Posterior vena cava (tissue), 2 donors: ENCODE measurements at regions not wholly inside any gene's neighbourhood (a gene's known extent, or its start where the extent isn't known, plus 50 kb on each side); places are given as distances from the start of the nearest gene placed in this dataset.

Experiments used
- DNase-seq: peaks from one replicate; pipeline ENCODE4 v3.0.0-alpha.2; 2020; ENCODE audit warnings: low spot score
- intact Hi-C, 2 donors: fragments of 100-400 bp; cut with DNase I; formaldehyde crosslinking; loops; one replicate each; pipeline versions ENCODE4 v1.14.1 to v1.14.2; 2022 to 2023
- donor health status: DM: yes; HTN: yes; CAD: no.
- donor health status: DM: yes; HTN: yes; CAD: no.

DNA sequence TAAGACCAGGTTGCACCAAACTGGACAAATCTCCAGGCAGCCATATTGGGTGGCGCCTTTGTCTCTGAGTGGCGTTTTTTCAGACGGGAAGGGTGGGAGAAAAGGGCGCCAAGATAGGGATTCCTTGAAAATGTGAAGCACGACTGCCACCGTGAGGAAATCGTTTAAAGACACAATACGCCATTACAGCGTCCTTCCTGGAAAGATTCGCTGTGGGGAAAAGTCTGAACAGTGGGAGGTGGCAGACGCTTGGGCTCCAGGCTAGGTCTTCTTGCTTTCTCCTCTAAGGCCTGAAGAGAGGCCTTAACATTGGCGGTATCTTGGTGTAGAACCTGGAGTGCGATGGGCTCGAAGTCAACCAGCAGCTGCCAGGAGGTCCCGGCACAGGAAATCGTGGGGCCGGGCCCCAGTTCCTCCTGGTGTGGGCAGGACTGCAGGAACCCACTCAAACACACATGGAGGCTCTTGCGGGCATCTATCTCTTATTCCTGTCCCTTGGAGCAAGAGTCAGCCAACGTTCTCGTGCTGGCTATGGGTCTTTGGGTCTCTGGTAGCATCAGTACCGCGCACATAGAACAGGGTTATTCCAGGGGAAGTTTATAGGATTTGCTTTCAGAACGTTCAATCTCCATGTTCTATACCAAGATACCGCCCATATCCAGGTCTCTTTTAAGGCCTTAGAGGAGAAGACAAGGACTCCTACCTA is 208.8 kb downstream of the OR13H1 start:
- DNase-seq, result peak; percentile 86
- intact Hi-C loops, result no loop called here

DNA sequence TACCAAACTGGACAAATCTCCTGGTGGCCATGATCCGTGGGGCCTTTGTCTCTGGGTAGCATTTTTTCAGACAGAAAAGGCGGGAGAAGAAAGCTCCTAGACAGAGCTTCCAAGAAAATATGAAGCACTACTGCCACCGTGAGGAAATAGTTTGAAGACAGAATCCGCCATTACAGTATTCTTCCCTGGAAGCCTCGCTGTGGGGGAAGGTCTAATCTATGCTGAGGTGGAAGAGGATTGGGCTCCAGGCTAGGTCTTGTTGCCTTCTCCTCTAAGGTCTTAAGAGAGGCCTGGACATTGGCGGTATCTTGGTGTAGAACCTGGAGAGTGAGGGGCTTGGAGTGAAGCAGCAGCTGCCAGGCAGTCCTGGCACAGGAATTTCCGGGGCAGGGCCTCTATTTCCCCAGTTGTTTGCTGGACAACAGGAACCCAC is 218.9 kb downstream of the OR13H1 start:
- DNase-seq, result no peak
- intact Hi-C loops, result loop anchor here in 1 of 2 donors (10.0 kb wide), 1 partner anchor 52 kb away; no protein-coding TSS in a partner anchor

DNA sequence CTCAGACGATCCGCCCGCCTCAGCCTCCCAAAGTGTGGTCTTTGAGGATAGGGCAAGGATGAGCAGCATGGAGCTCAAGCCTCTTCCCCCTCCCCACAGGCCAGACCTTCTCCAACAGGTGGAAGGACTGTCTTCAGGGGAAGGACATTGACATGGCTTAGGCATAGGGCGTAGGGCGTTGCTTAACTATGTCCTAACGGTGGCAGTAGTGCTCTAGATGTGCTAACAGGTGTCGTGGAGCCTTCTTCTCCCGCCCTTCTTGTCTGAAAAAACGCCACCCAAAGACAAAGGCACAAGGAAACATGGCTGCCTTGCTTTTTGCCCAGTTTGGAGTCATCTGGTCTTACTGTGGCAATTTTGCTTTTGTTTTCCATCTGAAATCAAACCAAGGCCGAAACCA is 219.8 kb downstream of the OR13H1 start:
- DNase-seq, result peak; percentile 89
- intact Hi-C loops, result loop anchor here in 1 of 2 donors (10.0 kb wide), 1 partner anchor 51 kb away; no protein-coding TSS in a partner anchor

DNA sequence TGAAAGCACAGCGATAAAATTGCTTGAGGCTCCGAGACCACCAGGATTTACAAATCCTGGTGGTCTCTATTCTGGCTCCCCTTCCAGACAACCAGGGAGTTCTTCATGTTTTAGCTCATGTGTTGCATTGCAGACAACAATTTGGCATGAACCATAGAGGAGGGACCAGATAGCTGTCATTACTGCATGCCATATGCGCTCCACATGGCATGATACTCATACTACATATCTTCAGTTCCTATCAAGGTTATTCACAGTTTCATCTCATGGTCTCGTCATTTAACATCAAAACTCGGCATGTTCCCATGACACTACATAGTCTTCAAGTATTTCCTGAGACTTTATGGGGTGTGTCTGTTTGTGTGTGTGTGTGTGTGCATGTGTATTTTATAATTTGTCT is 220.3 kb downstream of the OR13H1 start:
- intact Hi-C loops, result loop anchor here in 1 of 2 donors (10.0 kb wide), 1 partner anchor 51 kb away; no protein-coding TSS in a partner anchor
- no peak for DNase-seq

DNA sequence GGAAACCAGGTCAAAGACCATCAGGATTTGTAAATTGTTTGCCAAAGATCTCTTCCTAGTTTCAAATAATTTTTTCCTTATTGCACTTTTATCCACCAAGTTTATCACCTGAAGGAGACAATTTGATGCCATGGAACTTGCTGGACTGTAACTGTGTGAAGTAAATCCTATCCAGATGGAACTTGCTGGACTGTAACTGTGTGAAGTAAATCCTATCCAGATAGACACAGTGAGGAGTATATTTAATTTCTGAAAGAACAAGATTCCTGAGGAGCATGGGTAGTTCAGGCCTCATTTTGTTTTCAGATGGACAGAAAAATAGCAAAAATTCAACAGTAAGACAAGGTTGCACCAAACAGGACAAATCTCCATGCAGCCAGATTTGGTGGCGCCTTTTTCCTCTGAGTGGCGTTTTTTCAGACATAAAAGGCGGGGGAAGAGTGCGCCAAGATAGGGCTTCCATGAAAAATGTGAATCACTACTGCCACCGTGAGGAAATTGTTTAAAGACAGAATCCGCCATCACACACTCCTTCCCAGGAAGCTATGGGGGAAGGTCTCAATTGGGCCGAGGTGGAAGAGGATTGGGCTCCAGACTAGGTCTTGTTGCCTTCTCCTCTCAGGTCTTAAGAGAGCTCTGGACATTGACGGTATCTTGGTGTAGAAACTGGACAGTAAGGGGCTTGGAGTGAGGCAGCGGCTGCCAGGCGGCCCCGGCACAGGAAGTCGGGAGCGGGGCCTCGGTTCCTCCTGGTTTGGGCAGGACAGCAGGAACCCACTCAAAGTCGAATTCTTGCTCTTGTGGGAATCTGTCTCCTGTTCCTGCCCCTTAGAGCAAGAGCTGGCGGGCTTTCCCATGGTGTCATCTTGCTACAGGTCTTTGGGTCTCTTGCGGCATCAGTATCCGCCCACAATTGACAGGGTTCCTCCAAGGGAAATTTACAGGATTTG is 234.7 kb downstream of the OR13H1 start:
- intact Hi-C loops, result no loop called here

DNA sequence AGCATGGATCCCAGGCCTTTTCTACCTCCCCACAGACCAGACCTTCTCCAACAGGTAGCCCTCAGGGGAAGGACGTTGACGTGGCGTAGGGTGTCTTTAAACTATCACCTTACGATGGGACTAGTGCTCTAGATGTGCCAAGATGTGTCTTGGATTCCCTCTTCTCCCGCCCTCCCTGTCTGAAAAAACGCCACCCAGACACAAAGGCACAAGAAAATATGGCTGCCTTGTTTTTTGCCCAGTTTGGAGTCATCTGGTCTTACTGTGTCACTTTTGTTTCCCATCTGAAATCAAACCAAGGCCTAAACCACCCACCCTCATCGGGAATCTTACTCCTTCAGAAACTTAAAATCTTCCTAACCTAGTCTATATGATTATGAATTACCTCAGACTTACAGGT is 235.4 kb downstream of the OR13H1 start:
- no peak for DNase-seq
- intact Hi-C loops, result no loop called here

More for the DNA sequence above, 234.7 kb downstream of the OR13H1 start:
- no peak for DNase-seq

DNA sequence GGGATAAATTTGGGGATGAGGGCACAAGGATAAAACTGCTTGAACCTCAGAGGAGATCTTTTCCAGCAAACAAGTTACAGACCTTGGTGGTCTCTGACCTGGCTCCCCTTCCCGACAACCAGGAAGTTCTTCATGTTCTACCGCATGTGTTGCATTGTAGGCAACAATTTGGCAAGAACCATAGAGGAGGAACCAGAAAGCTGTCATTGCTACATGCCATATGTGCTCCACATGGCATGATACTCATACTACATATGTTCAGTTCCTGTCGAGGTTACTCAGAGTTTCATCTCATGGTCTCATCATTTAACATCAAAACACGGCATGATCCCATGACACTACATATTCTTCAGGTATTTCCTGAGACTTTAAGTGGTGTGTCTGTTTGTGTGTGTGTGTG is 235.9 kb downstream of the OR13H1 start:
- DNase-seq, result no peak
- intact Hi-C loops, result loop anchor here in 1 of 2 donors (10.0 kb wide), 1 partner anchor 55 kb away; no protein-coding TSS in a partner anchor

DNA sequence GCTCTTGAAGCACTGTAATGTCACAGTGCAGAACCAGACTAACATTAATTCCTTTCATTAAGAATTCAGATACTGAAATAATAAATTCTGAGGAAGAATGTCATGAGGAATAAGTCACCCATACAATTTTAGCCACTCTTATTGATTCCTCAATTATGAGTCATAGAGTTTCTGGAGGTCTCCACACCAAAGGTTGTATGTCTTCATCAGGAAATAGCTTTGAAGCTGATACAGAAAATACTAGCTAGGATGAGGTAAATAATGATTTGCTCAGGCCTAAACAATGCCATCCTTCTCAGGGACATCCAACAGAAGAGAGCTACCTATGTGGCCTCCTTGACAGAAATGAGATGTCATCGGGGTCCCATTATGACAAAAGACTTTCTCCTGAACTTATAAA is 238.8 kb downstream of the OR13H1 start:
- intact Hi-C loops, result loop anchor here in 1 of 2 donors (10.0 kb wide), 1 partner anchor 58 kb away; no protein-coding TSS in a partner anchor
- no peak for DNase-seq

DNA sequence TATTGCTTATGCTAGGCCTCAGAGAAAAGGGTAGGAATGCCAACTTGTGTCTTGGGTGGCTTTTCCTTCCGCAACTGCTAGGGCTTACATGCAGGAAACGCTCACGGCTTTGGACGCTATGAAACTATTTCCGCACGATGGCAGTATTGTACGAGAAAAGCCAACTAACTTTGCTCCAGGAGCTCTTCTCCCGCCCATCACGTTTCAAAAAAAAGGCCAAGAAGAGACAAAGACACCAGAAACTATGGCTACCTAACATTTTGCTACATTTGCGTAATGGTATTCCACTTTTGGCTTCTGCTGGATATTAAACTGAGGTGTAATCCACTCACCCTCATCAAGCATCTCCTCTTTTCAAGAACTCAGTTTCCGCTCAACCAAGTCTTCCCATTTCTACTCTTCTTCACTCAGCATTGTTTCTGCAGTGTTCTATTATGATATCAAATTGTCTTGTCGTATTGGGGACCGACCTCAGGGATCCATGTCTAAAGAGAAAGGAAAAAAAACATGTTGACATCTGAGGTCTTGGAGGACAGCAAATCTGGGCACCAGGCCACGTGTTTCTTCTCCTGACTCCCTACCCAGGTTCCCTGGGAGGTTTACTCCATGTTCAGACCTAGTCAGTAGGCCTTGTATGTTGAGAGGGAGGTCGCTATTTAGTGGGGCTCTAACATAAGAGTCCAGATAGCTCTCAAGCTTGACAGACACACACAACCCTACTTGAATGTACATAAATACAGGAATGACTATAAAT is 239.4 kb upstream of the STK26 start:
- intact Hi-C loops, result loop anchor here in 1 of 2 donors (10.0 kb wide), 1 partner anchor 59 kb away; no protein-coding TSS in a partner anchor
- DNase-seq, result no peak

DNA sequence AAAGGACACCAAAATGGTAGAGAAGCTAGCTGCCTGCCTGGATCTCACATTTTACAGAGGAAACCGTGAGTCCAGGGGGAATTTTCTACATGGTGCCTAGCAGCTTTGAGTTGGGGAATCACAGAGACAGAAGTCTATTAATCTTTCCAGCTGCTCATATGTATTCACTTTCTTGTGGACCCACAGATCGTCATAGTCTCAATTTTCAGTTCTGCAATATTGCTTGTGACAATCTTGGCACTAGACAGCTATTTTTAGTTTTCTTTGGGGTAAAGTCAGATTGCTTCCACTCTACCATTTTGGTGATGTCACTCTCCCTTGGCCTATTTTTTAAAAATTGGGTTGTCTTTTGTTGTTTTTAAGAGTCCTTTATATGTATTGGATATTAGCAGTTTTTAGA is 233.4 kb upstream of the STK26 start:
- no peak for DNase-seq
- intact Hi-C loops, result loop anchor here in 1 of 2 donors (10.0 kb wide), 1 partner anchor 65 kb away; no protein-coding TSS in a partner anchor

DNA sequence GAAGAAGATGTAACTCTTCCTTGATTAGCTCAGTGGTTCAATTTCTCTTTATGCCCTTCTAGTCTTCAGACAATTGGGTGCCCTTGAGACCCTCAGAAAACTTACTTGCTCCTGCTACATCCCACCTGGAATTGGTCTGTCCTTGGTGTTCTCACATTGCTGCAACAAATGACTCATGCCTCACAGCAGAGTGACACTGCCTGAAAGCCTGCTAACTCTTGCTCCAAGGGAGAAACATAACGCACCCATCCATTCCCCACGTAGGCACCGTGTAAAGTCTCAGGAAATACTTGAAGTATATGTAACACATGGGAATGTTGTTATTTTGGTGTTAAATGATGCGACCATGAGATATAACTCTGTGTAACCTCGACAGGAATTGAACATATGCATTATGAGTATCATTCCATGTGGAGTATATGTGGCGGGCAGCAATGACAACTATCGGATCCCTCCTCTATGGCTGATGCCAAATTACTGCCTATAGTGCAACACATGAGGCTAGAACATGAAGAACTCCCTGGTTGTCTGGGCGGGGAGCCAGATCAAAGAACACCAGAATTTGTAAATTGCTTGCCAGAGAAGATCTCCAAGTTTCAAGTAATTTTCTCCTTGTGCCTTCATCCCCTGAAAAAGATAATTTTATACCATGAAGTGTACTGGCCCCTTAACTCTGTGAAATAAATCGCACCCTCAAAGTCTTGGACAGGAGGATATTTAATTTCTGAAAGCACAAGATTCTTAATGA is 231.3 kb upstream of the STK26 start:
- DNase-seq, result no peak
- intact Hi-C loops, result no loop called here

DNA sequence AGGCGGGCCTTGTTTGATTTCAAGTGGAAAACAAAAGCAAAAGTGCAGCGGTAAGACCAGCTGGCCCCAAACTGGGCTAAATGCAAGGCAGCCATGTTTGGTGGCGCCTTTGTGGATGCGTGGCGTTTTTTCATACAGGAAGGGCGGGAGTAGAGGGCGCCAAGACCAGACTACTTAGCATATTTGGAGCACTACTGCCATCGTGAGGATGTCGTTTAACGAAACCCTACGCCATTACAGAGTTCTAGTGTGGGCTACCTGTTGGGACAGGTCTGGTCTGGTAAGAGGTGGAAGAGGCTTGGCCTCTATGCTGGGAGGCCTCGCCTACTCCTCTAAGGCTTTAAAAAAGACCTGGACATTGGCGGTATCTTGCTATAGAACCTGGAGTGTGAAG is 230.7 kb upstream of the STK26 start:
- intact Hi-C loops, result no loop called here
- peak; percentile 94 for DNase-seq

DNA sequence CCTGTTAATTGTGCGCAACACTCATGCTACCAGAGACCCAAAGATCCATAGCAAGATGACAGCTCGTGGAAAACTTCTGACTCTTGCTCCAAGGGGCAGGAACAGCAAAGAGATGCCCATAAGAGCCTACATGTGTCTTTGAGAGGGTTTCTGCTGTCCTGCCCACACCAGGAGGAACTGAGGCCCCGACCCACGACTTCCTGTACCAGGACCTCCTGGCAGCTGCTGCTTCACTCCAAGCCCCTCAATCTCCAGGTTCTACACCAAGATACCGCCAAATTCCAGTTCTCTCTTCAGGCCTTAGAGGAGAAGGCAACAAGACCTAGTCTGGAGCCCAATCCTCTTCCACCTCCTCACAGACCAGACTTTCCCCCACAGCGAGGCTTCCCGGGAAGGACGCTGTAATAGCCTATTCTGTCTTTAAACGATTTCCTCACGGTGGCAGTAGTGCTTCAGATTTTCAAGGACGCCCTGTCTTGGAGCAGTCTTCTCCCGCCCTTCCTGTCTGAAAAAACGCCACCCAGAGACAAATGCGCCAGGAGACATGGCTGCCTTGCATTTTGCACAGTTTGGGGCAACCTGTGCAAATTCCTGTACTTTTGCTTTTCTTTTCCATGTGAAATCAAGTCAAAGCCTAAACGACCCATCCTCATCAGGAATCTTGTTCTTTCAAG is 230.2 kb upstream of the STK26 start:
- intact Hi-C loops, result no loop called here
- peak; percentile 91 for DNase-seq

DNA sequence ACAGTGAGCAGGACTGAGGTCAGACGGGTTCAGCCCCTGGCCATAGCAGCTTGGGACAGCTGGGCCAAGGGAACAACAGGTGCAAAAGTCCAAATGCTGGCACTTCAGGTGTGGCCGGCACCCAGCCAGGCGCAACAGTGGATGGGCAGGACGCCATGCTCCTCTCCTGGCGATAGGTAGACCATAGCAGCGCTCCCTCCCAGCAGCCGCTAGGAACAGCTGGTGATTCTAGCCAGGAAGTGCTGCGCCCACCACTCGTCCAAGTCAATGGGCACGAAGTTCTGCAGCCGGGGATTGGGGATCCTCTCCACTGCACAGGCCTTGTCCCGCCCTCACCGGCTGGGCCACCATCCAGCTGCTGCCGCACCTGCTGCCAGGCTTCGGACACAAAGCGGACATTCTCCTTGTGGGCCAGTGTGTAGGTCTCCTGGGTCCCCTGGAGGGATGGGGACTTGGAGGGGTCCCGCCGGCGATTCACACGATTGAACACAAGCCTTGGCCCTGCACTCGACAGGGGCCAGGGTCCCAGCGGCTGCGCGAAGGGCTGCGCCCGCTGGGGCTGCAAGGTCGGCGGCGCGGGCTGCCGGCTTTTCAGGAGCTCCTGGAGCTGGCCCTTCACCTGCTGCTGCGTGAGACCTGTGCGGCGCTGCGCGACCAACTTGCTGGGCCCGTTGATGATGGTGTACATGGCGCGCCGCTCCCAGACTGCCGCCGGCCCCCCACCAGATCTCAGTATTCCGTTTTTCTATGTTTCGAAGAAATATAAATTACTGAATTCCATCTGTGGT is 227.5 kb upstream of the STK26 start:
- no peak for DNase-seq
- intact Hi-C loops, result no loop called here

DNA sequence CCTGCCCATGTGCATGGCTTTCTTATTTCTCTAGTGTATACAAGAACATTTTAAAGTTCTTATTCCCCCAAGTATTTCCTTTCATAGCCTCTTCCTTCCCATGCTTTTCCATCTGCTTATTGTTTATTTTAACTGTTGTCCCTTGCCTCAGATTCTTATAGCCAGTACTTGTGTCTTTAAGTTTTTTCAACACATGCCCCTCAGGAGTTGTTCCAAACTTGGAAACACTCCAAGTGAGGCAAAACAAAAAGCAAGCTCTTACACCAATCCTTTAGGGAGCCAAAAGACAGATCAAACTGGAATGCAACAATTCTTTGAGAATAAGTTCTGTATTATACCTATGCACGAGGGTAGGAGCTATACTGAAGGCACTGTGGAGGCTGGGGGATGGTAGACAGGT is 222.0 kb upstream of the STK26 start:
- DNase-seq, result no peak
- intact Hi-C loops, result no loop called here

DNA sequence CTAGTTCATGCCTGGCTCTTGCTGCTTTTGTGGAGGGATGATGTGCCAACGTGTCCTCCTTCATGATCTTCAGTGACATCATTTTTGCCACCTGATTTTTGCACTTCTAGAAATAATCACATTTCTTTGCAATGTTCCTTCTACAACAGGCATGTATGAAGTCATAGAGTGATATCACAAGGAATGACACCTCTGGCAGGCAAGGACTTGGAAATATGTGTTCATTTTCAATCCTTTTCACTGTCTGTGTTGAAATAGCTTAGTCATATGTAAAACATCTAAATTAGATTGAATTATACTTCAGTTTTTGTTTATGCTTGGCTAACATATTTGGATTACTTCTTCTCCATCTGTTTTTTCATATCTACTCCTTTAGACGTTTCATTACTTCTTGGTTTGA is 221.2 kb upstream of the STK26 start:
- intact Hi-C loops, result no loop called here

DNA sequence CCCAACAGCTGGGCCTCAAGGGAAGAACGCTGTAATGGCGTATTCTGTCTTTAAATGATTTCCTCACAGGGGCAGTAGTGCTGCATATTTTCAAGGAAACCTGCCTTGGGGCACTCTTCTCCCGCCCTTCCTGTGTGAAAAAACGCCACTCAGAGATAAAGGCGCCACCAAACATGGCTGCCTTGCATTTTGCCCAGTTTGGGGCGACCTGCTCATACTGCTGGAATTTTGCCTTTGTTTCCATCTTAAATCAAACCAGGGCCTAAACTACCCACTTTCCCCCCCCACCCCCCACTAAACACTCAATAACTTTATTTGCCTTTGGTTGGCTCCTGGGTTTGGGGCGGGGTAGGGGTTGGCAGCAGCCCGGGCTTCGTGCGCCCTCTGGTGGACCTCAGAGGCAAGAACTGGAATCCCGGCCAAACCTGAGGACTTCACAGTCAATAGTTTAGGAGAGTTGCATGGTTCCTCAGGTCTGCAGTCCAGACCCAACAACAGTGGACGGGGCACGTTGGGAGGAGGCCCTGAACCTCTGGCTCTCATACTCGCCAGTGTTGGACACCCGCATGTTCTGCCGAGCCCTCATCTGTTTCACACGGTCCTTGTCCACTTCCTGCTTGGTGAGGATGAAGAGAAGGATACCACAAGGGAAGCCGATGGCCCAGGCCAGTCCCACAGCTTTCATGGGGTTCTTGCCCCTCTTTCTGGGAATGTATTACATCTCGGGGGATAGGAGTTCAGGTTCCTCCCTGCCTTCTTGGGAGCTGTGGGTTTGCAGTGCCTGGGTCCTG is 220.1 kb upstream of the STK26 start:
- intact Hi-C loops, result no loop called here
- DNase-seq, result peak; percentile 86

More for the DNA sequence above, 221.2 kb upstream of the STK26 start:
- no peak for DNase-seq
